Loucy (cell line): ENCODE measurements at regions not wholly inside any gene's neighbourhood (a gene's known extent, or its start where the extent isn't known, plus 50 kb on each side); places are given as distances from the start of the nearest gene placed in this dataset.

Experiments
- H2AFZ ChIP-seq: fragments of 200-600 bp; sonication (generic); 2 replicates; pipeline ENCODE4 v1.6.0; 2016; ENCODE audit warnings: antibody characterized with exemption, mild to moderate bottlenecking, low read length, moderate library complexity
- H3F3A ChIP-seq: fragments of 200-600 bp; 2 replicates; pipeline ENCODE4 v1.6.0; 2016; ENCODE audit warnings: antibody characterized with exemption, low read depth, mild to moderate bottlenecking
- H3K27me3 ChIP-seq: fragments of 200-600 bp; sonication (generic); 2 replicates; pipeline ENCODE4 v1.6.1; 2014; ENCODE audit warnings: low read length, mild to moderate bottlenecking; ENCODE audit not compliant: insufficient read depth, poor library complexity, severe bottlenecking
- H3K36me3 ChIP-seq: fragments of 200-600 bp; sonication (generic); 2 replicates; pipeline ENCODE4 v1.6.1; 2016; ENCODE audit warnings: low read length; ENCODE audit not compliant: insufficient read depth
- H3K4me1 ChIP-seq: fragments of 200-600 bp; sonication (generic); 2 replicates; pipeline ENCODE4 v1.5.1; 2014; ENCODE audit warnings: low read length, mild to moderate bottlenecking; ENCODE audit not compliant: insufficient read depth, poor library complexity, severe bottlenecking
- H3K4me2 ChIP-seq: fragments of 200-600 bp; sonication (generic); 2 replicates; pipeline ENCODE4 v1.6.0; 2014; ENCODE audit warnings: antibody characterized with exemption, low read length, low read depth, mild to moderate bottlenecking; ENCODE audit not compliant: poor library complexity, severe bottlenecking
- H3K4me3 ChIP-seq: fragments of 200-600 bp; sonication (generic); 2 replicates; pipeline ENCODE4 v1.5.1; 2014; ENCODE audit warnings: low read length, mild to moderate bottlenecking, mixed read lengths; ENCODE audit not compliant: poor library complexity, severe bottlenecking
- H3K79me2 ChIP-seq: fragments of 200-600 bp; sonication (generic); 2 replicates; pipeline ENCODE4 v1.6.1; 2014; ENCODE audit warnings: low read length; ENCODE audit not compliant: insufficient read depth
- H3K9ac ChIP-seq: fragments of 200-600 bp; sonication (generic); 2 replicates; pipeline ENCODE4 v1.6.0; 2014; ENCODE audit warnings: mild to moderate bottlenecking, low read depth, low read length, moderate library complexity; ENCODE audit not compliant: poor library complexity, severe bottlenecking
- H3K9me2 ChIP-seq: fragments of 200-600 bp; sonication (generic); replicated peaks from 2 replicates; pipeline ENCODE4 v1.6.1; 2016; ENCODE audit warnings: low read depth, low read length, mixed read lengths
- H3K9me3 ChIP-seq: fragments of 200-600 bp; sonication (generic); 2 replicates; pipeline ENCODE4 v1.6.1; 2014; ENCODE audit warnings: mild to moderate bottlenecking, antibody characterized with exemption, low read length, low read depth; ENCODE audit not compliant: insufficient read depth
- H4K20me1 ChIP-seq: fragments of 200-600 bp; sonication (generic); 2 replicates; pipeline ENCODE4 v1.6.0; 2014; ENCODE audit warnings: antibody characterized with exemption, low read length, mild to moderate bottlenecking; ENCODE audit not compliant: insufficient read depth, poor library complexity, severe bottlenecking
- EZH2phosphoT487 ChIP-seq: fragments of 200-600 bp; IDR thresholded peaks from 2 replicates; pipeline ENCODE4 v1.6.1; 2018; ENCODE audit warnings: antibody characterized with exemption, mild to moderate bottlenecking, moderate library complexity, borderline replicate concordance
- TF ChIP-seq, protein P1 (sequence below): fragments of 200-600 bp; sonication (generic); conservative IDR thresholded peaks from 2 replicates; pipeline ENCODE4 v1.5.1; 2014; ENCODE audit warnings: mild to moderate bottlenecking, antibody characterized with exemption, low read length

- H3K4me2 ChIP-seq = no peak overlapping the region
- no peaks in the 10 kb centered on the region for H3K27me3 ChIP-seq
- no peaks in the 10 kb centered on the region for H3K9me2 ChIP-seq
- H4K20me1 ChIP-seq = no peaks in the 10 kb centered on the region
- H3F3A ChIP-seq = no peaks in the 10 kb centered on the region
- H3K36me3 ChIP-seq = no peaks in the 10 kb centered on the region
- H3K9ac ChIP-seq = no peak overlapping the region
- peaks cover 3% of the 10 kb centered on the region for H3K4me1 ChIP-seq
- H3K9me3 ChIP-seq = no peaks in the 10 kb centered on the region
- H2AFZ ChIP-seq = no peak overlapping the region
- H3K4me3 ChIP-seq = no peak overlapping the region
- H3K79me2 ChIP-seq = no peaks in the 10 kb centered on the region
- TF ChIP-seq, protein P1, sequence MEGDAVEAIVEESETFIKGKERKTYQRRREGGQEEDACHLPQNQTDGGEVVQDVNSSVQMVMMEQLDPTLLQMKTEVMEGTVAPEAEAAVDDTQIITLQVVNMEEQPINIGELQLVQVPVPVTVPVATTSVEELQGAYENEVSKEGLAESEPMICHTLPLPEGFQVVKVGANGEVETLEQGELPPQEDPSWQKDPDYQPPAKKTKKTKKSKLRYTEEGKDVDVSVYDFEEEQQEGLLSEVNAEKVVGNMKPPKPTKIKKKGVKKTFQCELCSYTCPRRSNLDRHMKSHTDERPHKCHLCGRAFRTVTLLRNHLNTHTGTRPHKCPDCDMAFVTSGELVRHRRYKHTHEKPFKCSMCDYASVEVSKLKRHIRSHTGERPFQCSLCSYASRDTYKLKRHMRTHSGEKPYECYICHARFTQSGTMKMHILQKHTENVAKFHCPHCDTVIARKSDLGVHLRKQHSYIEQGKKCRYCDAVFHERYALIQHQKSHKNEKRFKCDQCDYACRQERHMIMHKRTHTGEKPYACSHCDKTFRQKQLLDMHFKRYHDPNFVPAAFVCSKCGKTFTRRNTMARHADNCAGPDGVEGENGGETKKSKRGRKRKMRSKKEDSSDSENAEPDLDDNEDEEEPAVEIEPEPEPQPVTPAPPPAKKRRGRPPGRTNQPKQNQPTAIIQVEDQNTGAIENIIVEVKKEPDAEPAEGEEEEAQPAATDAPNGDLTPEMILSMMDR = no peak
- no peak for TF ChIP-seq EZH2phosphoT487
Observed at GRCh38 chr3:3594986-3595385, 204.2 kb upstream of the LRRN1 start.

DNA sequence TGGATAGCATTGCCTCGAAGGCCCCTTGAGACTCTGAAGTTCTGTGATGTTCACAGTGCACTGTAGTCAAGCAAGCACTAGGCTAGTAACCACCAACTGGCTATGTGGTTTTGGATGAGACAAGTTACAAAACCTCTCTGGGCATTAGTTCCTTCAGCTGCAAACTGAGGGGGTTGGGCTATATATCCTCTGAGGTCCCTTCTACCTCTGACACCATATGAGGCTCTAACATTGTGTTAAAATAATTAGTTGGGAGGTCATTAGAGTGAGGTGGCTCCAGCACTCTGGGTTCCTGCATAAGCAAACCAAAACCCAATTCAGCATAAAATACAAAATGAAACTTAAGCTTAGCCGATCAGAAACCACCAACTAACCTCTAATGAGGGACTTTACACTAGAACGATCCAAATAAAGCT is 209.5 kb upstream of the LRRN1 start:
- Histone ChIP-seq H3K4me1 (peaks cover 5% of the 10 kb centered on the region), H4K20me1 (no peaks in the 10 kb centered on the region), H3K4me3 (peak overlapping the region; percentile 51), H3K9ac (no peak overlapping the region), H3F3A (no peaks in the 10 kb centered on the region), H3K9me2 (no peaks in the 10 kb centered on the region), H3K36me3 (no peaks in the 10 kb centered on the region), H2AFZ (peak overlapping the region; percentile 37; the same call in 1 of the 2 replicates), H3K9me3 (no peaks in the 10 kb centered on the region), H3K4me2 (peak overlapping the region; percentile 66), H3K79me2 (no peaks in the 10 kb centered on the region), H3K27me3 (no peaks in the 10 kb centered on the region)
- TF ChIP-seq, protein P1 = no peak
- no peak for TF ChIP-seq EZH2phosphoT487

- no peaks in the 10 kb centered on the region for H3K9me3 ChIP-seq
Observed at GRCh38 chr3:3587647-3587972, 211.6 kb upstream of the LRRN1 start.

More at GRCh38 chr3:3587647-3587972, 211.6 kb upstream of the LRRN1 start:
- H3K4me3 ChIP-seq = no peak overlapping the region
- H3F3A ChIP-seq = no peaks in the 10 kb centered on the region
- no peaks in the 10 kb centered on the region for H3K36me3 ChIP-seq
- no peaks in the 10 kb centered on the region for H3K79me2 ChIP-seq
- no peaks in the 10 kb centered on the region for H3K27me3 ChIP-seq
- no peak overlapping the region for H2AFZ ChIP-seq
- H3K4me2 ChIP-seq = no peak overlapping the region
- H3K9me2 ChIP-seq = no peaks in the 10 kb centered on the region
- H4K20me1 ChIP-seq = no peaks in the 10 kb centered on the region
- TF ChIP-seq, protein P1 = no peak
- peaks cover 5% of the 10 kb centered on the region for H3K4me1 ChIP-seq
- no peak overlapping the region for H3K9ac ChIP-seq
